Limb (tissue), 2 donors: ENCODE measurements at regions not wholly inside any gene's neighbourhood (a gene's known extent, or its start where the extent isn't known, plus 50 kb on each side); places are given as distances from the start of the nearest gene placed in this dataset.

ENCODE experiments used
- DNase-seq, 2 donors: peaks; one replicate each; pipeline ENCODE4 v3.0.0-alpha.2; 2016; ENCODE audit errors: extremely low spot score in 2 of 2

DNA sequence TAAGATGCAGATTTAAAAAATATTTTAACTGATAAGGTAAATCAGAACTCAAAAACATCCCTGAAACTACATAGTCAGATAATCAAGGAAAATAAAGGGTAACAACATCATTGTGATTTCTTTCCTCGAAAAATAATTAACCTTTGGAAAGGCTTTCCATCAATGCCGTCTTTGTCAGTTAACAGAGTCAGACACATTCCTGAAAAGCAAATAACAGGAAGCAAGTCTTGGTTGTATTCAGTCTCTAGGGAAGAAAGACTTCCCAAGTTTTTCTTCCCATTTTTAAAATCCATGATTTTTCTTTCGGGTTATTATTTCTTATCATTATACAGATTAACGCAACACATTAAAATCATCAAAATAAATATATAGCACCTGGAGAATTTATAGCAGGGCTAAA, 256.4 kb upstream of the CDH6 start:
- DNase-seq = no peak

DNA sequence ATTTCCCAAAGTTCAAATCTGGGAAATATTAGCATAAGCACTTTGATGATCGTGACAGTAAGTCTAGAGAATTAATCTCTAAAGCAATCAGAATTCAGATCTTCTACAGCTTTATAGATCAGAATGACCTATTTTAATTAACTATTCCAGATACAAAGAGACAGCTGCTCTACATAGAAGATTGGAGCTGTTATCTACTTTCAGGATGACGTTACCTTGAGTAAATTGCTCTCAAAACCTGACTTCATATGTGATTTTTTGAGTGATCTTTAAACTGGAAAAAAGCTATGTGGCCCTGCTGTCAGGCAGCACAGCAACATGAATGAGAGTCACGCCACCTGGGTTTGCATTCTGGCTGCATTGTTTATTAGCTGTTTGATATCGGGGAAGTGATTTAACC, 259.9 kb upstream of the CDH6 start:
- DNase-seq = no peak

DNA sequence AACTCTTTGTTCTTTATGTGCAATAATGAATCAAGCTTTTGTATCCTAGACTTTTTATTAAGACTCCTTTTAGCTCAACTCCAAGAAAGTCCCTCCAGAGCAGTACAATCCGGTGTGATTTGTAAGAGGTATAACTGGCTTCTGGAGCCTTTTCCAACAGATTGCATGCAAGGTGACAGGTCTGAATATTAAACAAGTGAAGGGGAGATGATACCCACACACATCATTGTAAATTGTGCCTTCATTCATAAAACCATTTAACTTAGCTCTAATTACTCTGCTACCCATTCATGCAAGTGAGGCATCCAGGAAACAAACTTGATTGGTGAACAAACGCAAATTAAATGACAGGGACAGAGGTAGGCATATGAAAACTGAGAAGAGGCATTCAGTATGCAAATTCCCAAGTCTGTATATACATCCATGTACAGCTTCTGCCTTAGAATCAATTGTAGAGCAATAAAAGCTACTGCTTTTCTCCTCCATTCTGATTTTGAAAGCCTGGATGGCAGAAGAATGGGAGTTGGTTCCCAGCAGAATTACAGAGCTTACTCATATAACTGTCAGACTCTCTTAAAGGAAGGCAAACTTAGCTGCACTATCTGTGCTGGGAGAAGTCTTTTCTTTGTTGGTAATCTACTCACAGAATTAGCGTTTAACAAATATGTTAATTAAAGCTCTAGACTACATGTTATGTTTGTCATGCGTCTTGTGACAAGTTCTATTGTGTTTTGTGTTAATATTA, 261.0 kb upstream of the CDH6 start:
- DNase-seq = no peak

DNA sequence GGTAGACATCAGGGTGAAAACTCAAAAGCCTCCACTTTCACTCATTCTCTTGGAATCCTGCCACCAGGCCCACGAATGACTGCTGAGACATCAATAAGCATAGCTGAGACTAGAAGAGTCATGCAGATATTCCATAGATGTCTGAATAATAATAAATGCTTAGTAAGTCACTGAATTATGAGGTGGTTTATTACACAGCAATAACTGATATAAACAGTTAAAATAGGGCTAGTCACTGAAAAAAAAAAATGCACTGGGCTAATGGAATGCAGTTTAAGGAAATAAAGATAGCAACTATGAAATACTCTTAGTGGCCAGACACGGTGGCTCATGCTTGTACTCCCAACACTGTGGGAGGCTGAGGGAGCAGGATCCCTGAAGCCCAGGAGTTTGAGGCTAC, 262.8 kb upstream of the CDH6 start:
- DNase-seq = no peak

DNA sequence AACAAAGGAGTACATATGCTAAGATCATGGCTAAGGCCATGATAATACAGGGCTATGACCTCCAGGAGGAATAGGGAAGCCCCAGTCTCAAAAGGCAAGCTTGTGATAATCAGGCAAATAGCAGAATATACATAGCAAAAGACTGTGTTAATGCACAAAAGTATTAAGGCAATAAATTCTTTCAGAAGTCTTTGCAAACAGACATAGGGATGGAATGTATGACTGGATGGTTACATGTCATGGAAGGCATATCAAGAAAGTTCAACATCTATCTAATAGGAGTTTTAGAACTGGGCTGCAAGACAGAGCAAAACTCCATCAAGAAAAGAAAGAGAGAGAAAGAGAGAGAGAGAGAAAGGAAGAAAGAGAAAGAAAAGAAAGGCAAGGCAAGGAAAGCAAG, 264.5 kb upstream of the CDH6 start:
- DNase-seq = no peak

DNA sequence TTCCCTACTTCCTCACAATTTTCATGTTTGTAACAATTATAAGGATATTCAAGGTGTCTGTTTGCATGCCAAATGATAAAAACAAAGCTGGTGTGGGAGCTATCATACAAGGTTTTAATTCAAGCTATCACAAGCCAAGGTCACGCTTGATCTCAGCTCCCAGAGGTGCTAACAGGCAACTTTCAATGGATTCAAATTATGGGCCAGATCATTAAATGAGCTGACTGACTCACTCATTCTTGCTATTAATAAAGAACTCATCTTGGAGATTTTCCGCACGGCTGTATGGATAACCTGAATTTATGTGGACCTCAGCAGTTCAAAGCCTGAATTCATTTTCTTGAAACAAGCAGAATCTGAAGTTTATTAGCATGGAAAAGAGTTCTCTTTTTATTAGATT, 267.3 kb upstream of the CDH6 start:
- DNase-seq = no peak

DNA sequence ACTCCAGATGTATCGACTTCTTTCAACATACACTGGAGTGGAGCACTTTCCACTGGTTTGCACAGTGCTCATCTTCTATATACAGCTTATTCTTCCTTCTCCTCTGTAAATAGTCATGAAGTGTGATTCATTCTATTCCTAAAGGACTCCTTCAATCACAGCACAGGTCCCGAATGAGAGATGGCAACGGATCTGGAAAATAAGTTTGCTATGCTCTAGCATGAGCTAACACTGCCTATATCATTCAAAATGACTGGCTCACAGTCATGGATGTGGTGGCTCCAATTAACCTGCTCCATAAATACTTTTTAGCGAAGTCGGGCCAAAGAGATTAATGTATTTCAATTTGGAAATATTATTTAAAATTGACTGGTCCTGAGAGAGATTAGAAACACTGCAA, 272.1 kb upstream of the CDH6 start:
- DNase-seq = no peak

DNA sequence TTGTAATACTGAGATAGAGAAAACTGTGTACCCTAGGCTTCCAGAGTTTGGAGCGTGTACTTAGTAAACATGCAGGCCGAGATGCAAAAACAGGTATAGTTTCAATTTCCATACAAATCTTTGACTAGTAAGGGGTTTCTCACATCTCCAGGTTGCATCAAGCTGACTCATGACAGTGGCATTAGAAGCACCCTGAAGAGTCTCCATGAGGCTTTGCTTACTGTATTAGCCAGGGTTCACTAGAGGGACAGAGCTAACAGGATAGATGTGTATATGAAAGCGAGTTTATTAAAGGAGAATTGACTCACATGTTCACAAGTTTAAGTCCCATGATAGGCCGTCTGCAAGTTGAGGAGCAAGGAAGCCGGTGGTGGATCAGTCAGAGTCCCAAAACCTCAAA, 275.3 kb upstream of the CDH6 start:
- no peak for DNase-seq

DNA sequence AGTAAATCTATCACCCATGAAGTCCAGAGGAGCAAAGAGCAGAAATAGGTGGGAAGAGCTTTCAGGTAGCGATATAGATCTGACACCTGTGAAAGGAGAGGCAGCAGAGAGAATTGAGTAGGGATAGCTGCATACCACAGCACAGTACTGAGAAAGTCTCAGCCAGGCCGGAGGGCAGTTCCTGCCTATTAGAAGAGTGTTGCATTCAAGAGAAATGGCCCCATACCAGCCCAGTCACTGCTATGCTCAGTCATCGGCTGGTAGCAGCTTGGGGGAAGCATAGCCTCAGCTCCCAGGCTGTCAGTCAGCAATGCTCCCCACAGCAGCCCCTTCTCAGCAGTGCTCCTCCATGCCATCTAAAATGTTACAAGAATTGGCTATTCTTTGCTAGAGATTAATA, 285.1 kb upstream of the CDH6 start:
- DNase-seq = no peak

DNA sequence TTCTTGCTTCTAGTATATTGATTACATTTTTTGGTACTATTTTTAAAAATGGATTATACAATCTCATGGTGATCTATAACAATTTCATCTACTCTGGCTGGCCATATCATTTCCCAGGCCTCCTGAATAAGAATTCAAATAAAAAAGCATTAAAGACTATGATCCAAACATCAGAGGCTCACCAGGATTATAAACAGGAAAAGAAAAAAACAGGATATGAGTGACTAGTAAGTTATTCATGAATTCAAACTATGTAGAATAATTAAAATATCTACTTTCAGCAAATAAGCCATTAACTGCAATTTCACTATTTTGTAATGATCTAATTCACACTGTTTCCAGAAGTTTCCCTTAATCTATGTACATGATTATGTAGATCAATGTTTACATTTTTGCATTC, 293.1 kb upstream of the CDH6 start:
- DNase-seq = no peak

DNA sequence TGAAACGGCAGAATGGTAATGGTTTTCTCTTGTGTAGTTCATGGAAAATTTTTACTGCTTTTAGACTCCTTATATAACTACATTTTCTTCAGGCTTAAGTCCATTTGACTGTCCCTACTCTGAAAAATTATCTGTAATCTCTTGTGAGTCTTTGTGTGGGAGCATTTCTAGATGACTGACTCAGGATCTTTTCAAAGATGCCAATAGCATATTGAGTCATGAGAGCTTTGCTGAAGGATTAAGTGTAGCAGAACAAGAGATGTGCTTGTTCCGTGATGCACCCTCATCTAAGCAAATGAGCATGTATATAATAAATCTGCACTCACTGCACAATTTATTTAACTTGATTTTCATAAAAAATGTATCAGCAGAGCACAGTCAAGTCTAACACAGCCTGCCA, 298.7 kb upstream of the CDH6 start:
- no peak for DNase-seq

DNA sequence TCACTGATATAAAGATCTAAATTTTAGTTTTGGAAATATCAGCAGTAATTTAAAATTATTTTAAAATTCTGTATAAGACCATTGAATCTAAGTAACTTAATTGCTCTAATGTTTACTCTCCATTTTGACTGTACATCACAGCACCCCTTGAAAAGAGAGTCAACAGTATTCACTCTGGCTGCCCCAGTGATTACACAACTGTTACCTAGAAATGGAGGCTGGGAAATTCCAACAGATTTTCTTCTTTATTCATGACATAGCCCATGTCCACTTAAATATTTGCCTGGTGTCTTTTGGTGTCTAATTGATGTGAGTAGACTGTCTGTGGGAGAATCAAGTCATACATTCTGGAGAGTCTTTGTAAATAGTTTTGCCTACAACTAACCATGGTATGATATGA, 301.8 kb upstream of the CDH6 start:
- no peak for DNase-seq

DNA sequence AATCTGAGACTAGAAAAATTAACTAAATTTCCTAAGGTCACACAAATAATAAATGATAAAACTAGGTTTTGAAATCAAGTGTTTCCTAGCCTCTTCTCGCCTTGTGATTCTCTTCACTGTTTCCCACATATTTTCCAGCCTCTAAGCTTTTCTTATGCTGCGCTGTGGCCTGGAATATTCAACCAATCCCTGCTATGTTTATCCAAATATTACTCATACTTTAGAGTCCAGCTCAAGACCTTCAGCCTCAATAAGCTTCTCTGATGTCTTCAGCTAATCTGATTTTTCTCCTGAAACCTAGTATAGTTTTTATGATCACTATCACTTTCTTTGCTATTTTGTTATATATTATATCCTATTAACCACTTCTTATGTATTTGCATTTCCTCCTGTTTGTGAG, 303.1 kb upstream of the CDH6 start:
- DNase-seq = no peak

DNA sequence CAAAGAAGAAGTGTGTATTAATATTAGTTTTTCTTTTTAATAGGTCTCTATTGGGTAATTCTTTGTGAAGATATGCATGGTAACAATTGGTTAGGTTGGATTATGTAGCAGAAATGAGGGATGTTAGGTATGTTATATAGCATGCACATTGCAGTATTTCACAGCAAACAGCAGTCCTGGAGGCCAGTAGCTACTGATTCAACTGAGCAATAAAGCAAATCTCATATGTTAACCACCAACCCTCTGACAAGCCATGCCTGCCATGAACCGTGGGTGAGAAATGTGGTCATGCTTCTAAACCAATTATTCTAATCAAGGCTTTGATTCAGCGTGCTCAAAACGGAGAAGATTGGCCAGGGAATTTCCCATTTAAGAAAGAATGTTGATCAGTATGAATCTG, 313.0 kb upstream of the CDH6 start:
- DNase-seq = no peak

DNA sequence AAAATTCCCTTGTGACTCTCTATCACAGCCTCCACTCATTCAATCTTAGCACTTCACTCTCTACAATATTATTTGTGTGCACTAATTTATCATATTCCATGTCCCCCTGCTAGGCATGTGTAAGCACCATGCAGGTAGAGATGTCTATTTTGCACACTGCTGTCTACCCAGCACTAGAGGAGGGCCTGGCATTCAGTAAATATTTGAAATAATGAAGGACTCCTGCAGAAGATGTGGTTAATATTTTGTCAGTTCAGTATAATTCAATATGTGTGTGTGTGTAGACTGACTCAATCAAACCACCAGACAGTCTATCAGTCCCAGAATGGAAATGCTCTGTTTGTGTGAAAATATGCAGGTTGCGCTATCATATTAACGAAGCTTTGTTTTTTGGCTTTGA, 313.6 kb upstream of the CDH6 start:
- no peak for DNase-seq

DNA sequence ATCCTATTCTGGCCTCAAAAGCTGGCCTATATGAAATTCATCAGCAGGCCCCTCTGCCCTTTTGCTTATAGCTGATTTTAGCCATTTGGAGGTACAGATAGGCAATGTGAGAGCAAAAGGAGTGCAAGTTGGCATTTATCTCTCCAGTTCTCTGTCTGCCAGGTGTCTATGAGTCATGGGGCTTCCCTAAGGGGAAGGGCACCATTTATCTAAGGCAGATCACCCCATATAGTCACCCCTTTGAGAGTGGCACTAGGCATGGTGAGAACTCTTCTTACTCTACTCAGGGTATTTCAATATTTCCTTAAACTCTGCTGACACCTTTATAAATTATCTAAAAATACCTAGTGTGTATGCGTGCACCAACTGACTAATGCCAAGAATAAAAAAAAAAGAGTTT, 314.7 kb upstream of the CDH6 start:
- no peak for DNase-seq

DNA sequence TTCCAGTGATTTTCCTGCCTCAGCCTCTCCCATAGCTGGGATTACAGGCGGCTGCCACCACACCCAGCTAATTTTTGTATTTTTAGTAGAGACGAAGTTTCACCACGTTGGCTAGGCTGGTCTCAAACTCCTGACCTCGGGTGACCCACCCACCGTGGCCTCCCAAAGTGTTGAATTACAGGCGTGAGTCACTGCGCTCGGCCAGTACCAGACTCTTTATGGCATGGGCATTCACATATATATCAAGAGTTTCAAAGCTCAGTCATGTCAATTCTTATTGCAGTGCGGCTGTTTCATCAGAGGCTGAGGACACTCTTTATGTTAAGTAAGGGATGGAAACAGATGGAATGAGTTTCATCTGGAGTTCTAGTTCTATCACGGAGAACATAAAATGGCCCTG, 315.2 kb upstream of the CDH6 start:
- no peak for DNase-seq

DNA sequence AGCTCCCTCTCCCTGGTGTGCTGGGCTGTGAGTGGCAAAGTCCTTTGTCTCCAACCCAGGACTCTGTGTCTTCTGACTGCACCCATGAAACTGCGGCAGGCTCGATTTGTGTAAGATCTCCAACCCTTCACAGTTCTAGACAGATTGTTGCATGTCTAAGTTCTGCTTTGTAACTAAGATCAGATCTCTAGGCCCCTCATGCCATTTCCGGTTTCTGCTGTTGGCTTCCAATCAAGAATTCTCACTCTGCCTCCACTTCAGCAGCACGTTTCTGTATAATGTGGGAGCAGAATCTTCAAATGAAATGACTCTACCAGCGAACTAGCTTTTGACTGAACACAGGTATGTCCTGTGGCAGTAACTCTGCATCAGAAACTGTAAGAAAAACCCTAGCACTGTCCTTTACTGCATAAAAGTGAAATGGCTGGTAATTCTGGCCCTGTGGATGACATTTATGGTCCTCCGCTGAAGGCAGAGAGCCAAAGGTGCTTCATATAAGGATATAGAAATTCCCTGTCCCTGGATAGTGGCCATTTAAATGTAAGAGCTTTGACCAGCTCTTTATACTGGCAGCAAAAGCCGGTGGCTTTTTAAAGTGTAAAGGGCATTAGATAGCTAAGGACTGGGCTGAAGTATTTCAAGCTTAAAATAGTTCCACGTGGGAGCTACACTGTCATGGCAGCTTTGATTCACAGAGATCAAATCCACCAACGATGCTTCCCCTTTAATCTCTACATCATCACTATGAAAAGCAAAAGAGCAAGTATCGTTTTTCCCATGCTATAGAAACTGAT, 319.0 kb upstream of the CDH6 start:
- DNase-seq = no peak

DNA sequence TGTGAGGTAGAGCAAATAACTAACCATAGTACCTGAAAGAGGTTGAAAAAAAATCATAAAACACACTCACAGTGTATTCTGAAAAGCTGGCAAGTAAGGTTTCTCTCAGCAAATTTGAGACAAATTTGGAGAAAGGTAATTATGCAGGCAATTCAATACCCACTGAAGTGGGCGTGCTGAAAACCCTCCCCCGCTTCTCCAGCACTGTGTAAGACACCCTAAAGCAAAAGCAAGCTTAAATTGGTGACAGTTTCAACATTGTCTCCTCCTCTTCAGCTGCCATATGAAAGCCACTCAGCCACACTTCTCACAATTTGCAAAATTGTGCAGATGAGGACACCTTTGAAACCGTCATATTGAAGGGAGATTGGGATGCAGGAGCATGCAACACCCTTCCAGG, 322.3 kb upstream of the CDH6 start:
- DNase-seq = no peak

DNA sequence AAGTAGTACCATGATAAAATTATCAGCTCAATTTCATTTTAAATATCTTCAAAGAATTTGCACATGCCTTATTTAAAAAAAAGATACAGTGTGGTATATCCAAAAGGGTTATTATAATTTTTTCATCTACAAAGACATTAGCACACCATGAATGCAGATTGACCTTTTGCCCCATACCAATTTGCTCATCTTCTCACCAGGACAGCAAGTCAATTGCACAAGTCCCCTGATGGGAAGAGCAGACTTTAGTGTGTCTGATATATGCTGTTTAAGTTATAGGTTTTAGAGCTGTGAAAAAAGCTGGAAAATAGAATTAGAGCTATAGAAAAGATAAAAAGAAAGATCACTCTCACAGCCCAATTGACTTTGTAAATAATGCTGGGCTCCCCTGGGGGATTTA, 325.8 kb upstream of the CDH6 start:
- no peak for DNase-seq

DNA sequence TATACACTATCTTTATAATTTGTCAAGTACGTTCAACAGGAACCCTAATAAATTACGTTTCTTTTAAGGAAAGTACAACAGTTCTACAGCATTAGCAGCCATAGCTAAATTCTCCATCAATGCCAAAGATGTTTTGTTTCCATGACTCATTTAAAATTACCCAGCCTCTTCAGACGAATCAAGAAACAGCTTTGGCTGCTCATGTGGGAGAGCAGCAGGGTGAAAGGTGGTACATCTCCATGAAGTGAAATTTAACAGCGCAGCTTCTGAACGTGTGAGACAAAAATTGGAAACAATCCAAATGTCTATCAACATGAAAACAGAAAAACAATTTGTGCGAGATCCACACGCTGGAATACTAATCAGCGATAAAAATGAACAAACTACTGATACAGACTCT, 327.3 kb upstream of the CDH6 start:
- DNase-seq = no peak

DNA sequence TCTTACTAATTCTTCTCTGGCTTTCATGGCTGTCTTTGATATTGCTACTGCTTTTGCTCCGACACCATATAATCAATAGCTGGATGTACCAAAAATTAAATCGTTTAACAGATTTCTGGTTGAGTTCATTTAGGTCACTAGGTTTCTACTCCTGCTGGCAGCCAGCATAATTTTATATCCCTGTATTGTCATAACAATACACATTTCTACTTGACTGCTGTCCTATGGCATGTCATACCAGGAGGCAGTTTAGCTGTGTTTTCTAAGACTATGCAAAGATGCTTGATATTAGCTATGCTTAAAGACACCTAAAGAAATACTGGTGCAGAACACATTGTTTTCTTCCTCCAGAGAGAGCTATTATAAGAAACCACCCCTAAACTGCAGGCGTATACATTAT, 337.2 kb upstream of the CDH6 start:
- no peak for DNase-seq

DNA sequence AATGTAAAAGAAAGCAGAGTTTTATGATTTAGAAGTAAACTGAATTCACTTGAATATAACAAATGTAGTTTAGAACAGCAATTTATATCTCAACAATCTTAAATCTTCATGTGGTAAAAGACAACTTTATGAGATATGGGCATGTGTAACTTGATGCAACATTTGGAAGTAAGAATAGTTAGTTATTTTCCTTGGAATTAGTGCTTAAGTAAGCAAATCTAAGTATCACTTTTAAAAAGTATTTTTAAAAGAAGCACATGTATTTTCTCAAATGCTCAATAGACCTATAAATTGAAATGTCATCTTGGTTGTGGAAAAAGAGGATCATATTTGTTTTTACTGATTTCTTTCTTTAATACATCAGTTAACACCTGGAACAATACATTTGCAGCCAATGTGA, 340.3 kb upstream of the CDH6 start:
- no peak for DNase-seq
